ENCODE measurements at regions not wholly inside any gene's neighbourhood (a gene's known extent, or its start where the extent isn't known, plus 50 kb on each side); places are given as distances from the start of the nearest gene placed in this dataset.

DNA sequence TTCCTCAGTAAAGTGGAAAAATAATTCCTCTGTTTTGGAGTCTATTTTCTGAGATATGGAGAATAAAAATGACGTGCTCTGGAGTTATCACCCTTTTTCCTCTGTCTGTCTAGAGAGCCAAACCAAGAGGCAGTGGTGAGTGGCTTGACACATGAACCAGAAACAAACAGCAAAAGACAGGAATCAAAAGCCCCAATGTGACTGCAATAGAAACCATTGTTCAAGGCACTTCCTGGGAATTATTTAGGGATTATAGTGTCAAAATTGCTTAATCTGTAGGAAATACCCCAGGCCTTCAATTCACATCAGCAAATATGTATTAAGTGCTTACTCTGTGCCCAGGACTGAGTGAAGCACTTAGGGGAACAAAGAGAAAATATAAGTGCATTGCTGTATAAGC lies 560.4 kb upstream of the JAG1 start (continued):
- no peak for TF ChIP-seq ZNF274 (IDR thresholded peaks at IDR 0.05; ENCODE audit: low read depth, low read length)

DNA sequence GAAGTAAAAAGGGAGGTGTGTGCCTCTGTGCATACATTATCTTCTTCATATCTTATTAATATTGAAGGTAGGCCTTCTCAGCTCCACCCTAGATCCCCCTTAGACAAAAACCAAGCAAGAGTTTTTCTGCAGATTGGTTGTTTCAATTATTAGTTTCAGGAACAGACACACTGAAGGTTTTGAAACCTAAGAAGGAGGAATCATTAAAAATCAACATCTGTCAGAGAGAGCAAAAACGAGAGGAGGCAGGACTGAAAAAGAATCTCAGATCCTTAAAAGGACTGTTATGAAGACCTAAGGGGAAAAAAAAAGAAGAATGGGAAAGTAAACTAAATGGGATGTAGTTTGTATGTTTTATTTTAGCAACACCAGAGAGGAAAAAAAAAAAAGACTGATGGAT lies 560.8 kb upstream of the JAG1 start:
- no peak overlapping the region for H2AFZ ChIP-seq (ENCODE audit: low read depth, low read length, poor library complexity, severe bottlenecking)

More for the DNA sequence above, 560.8 kb upstream of the JAG1 start:
- POLR2A ChIA-PET, result no interaction called here
- TF ChIP-seq CBX3 (IDR thresholded peaks at IDR 0.05; ENCODE audit: low read depth) (no peak), MAX (IDR thresholded peaks at IDR 0.05) (no peak), JUND (IDR thresholded peaks at IDR 0.05) (no peak), RAD21 (IDR thresholded peaks at IDR 0.05; ENCODE audit: low read depth) (no peak), SIN3A (IDR thresholded peaks at IDR 0.05; ENCODE audit: low read depth) (no peak), TCF7L2 (IDR thresholded peaks at IDR 0.05; ENCODE audit: borderline replicate concordance, extremely low read depth, insufficient read depth, insufficient read length) (no peak), YY1 (IDR thresholded peaks at IDR 0.05; ENCODE audit: extremely low read depth, insufficient replicate concordance, low read depth, low read length) (no peak), SRF (IDR thresholded peaks at IDR 0.05; ENCODE audit: low read depth) (no peak), CEBPB (IDR thresholded peaks at IDR 0.05; ENCODE audit: low read depth) (no peak), POLR2A (IDR thresholded peaks at IDR 0.05; ENCODE audit: borderline replicate concordance, extremely low read depth, insufficient read depth, insufficient read length) (no peak)
- TF ChIP-seq, protein P1, sequence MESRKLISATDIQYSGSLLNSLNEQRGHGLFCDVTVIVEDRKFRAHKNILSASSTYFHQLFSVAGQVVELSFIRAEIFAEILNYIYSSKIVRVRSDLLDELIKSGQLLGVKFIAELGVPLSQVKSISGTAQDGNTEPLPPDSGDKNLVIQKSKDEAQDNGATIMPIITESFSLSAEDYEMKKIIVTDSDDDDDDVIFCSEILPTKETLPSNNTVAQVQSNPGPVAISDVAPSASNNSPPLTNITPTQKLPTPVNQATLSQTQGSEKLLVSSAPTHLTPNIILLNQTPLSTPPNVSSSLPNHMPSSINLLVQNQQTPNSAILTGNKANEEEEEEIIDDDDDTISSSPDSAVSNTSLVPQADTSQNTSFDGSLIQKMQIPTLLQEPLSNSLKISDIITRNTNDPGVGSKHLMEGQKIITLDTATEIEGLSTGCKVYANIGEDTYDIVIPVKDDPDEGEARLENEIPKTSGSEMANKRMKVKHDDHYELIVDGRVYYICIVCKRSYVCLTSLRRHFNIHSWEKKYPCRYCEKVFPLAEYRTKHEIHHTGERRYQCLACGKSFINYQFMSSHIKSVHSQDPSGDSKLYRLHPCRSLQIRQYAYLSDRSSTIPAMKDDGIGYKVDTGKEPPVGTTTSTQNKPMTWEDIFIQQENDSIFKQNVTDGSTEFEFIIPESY (IDR thresholded peaks at IDR 0.05; ENCODE audit: extremely low read depth, insufficient replicate concordance, low read length), result no peak
- TF ChIP-seq, protein P2, sequence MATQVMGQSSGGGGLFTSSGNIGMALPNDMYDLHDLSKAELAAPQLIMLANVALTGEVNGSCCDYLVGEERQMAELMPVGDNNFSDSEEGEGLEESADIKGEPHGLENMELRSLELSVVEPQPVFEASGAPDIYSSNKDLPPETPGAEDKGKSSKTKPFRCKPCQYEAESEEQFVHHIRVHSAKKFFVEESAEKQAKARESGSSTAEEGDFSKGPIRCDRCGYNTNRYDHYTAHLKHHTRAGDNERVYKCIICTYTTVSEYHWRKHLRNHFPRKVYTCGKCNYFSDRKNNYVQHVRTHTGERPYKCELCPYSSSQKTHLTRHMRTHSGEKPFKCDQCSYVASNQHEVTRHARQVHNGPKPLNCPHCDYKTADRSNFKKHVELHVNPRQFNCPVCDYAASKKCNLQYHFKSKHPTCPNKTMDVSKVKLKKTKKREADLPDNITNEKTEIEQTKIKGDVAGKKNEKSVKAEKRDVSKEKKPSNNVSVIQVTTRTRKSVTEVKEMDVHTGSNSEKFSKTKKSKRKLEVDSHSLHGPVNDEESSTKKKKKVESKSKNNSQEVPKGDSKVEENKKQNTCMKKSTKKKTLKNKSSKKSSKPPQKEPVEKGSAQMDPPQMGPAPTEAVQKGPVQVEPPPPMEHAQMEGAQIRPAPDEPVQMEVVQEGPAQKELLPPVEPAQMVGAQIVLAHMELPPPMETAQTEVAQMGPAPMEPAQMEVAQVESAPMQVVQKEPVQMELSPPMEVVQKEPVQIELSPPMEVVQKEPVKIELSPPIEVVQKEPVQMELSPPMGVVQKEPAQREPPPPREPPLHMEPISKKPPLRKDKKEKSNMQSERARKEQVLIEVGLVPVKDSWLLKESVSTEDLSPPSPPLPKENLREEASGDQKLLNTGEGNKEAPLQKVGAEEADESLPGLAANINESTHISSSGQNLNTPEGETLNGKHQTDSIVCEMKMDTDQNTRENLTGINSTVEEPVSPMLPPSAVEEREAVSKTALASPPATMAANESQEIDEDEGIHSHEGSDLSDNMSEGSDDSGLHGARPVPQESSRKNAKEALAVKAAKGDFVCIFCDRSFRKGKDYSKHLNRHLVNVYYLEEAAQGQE (IDR thresholded peaks at IDR 0.05; ENCODE audit: low read depth), result no peak
- Histone ChIP-seq H3K9ac (ENCODE audit: low read length) (no peak overlapping the region), H3K4me1 (ENCODE audit: control insufficient read depth in 1 of 2, insufficient read depth in 2 of 2, low read length in 2 of 2) (peaks cover 4 to 8% of the 10 kb centered on the region in 2 experiments; a peak in 3 of 4 replicates), H3K27ac (ENCODE audit: low read depth, low read length) (no peak overlapping the region), H3K4me2 (ENCODE audit: low read length) (no peak overlapping the region), H3K79me2 (ENCODE audit: insufficient read depth, low read length) (no peaks in the 10 kb centered on the region), H3K36me3 (ENCODE audit: control insufficient read depth in 1 of 2, insufficient read depth in 2 of 2, low read length in 2 of 2) (no peaks in the 10 kb centered on the region), H3K27me3 (ENCODE audit: insufficient read depth, low read length) (no peaks in the 10 kb centered on the region), H4K20me1 (ENCODE audit: insufficient read depth) (no peaks in the 10 kb centered on the region), H3K9me2 (ENCODE audit: insufficient read depth) (no peaks in the 10 kb centered on the region), H3K9me3 (ENCODE audit: control insufficient read depth in 1 of 2, insufficient read depth in 1 of 2, low read depth in 1 of 2, low read length in 2 of 2) (no peaks in the 10 kb centered on the region), H3K4me3 (replicated peaks in 1 of 2; ENCODE audit: low read depth in 1 of 2, low read length in 2 of 2) (no peak overlapping the region)
- RAD21 ChIA-PET (ENCODE audit: low non-redundant PET in 1 of 2, low total read pairs in 2 of 2, uncharacterized antibody in 2 of 2, unreplicated experiment in 2 of 2), result no interaction called here
- no TSS peak for BruUV-seq (replicated peaks)
- CTCF ChIA-PET, result no interaction called here
- intact Hi-C loops (cut with micrococcal nuclease), result no loop called here
- ATAC-seq (no peak), DNase-seq (ENCODE audit: low read depth, low spot score) (no peak)
